PC-3 (cell line): ENCODE measurements at regions not wholly inside any gene's neighbourhood (a gene's known extent, or its start where the extent isn't known, plus 50 kb on each side); places are given as distances from the start of the nearest gene placed in this dataset.

Experiments
- ATAC-seq: fragments of 200-7000 bp; cut with Tn5 transposase; 2 replicates; pipeline ENCODE4 v1.9.1; 2020; ENCODE audit warnings: mild to moderate bottlenecking, moderate library complexity
- BruUV-seq: library from RNA; stranded (reverse); fragments of 400-500 nt; replicated peaks from 2 replicates; lab custom pipeline; 2021; lab: Mats Ljungman, UMichigan
- CTCF ChIA-PET: fragments of 300-600 bp; sonication (Branson Sonifier 250); formaldehyde crosslinking; loops from one replicate; lab custom pipeline; 2022; ENCODE audit warnings: antibody characterized with exemption; lab: Charles Lee
- POLR2A ChIA-PET: fragments of 300-600 bp; sonication (Branson Sonifier 250); formaldehyde crosslinking; loops from one replicate; lab custom pipeline; 2022; ENCODE audit warnings: antibody characterized with exemption; ENCODE audit not compliant: unreplicated experiment; lab: Charles Lee
- DNase-seq: peaks from one replicate; pipeline ENCODE4 v3.0.0-alpha.2; 2015
- H2AFZ ChIP-seq: fragments of 300-600 bp; sonication (generic); 2 replicates; pipeline ENCODE4 v1.6.0; 2016; ENCODE audit warnings: antibody characterized with exemption, low read length
- H3F3A ChIP-seq: fragments of 300-600 bp; sonication (generic); one replicate; pipeline ENCODE4 v1.6.0; 2017; ENCODE audit warnings: antibody characterized with exemption, low read length, control low read depth, mild to moderate bottlenecking; ENCODE audit not compliant: unreplicated experiment
- H3K27ac ChIP-seq: fragments of 300-600 bp; sonication (generic); 2 replicates; pipeline ENCODE4 v1.5.1; 2016; ENCODE audit warnings: mild to moderate bottlenecking, low read length
- H3K27me3 ChIP-seq: fragments of 300-600 bp; sonication (generic); 2 replicates; pipeline ENCODE4 v1.6.1; 2016; ENCODE audit warnings: low read length, mixed read lengths
- H3K36me3 ChIP-seq: fragments of 300-600 bp; sonication (generic); 2 replicates; pipeline ENCODE4 v1.6.1; 2016; ENCODE audit warnings: low read depth, mixed run types, low read length, mixed read lengths
- H3K4me1 ChIP-seq: fragments of 300-600 bp; sonication (generic); 2 replicates; pipeline ENCODE4 v1.5.1; 2016; ENCODE audit warnings: low read length; ENCODE audit not compliant: insufficient read depth
- H3K4me2 ChIP-seq: fragments of 300-600 bp; sonication (generic); 2 replicates; pipeline ENCODE4 v1.6.0; 2016; ENCODE audit warnings: low read length
- H3K4me3 ChIP-seq: fragments of 300-600 bp; sonication (generic); 2 replicates; pipeline ENCODE4 v1.5.1; 2016; ENCODE audit warnings: mild to moderate bottlenecking, low read length, mixed read lengths
- H3K79me2 ChIP-seq: fragments of 300-600 bp; sonication (generic); 2 replicates; pipeline ENCODE4 v1.6.1; 2017; ENCODE audit warnings: low read length, mixed read lengths
- H3K9ac ChIP-seq: fragments of 300-600 bp; sonication (generic); 2 replicates; pipeline ENCODE4 v1.6.0; 2016; ENCODE audit warnings: mild to moderate bottlenecking, low read length
- H3K9me2 ChIP-seq: fragments of 300-600 bp; sonication (generic); replicated peaks from 2 replicates; pipeline ENCODE4 v1.6.1; 2016; ENCODE audit warnings: mixed run types, low read length, mixed read lengths
- H3K9me3 ChIP-seq: fragments of 300-600 bp; sonication (generic); 2 replicates; pipeline ENCODE4 v1.6.1; 2016; ENCODE audit warnings: low read length, mixed read lengths
- H4K20me1 ChIP-seq: fragments of 300-600 bp; sonication (generic); 2 replicates; pipeline ENCODE4 v1.6.1; 2016; ENCODE audit warnings: low read length, mixed read lengths
- CTCF ChIP-seq: fragments of 300-600 bp; sonication (generic); conservative IDR thresholded peaks from 2 replicates; pipeline ENCODE4 v1.5.1; 2017; ENCODE audit warnings: antibody characterized with exemption, low read depth, mild to moderate bottlenecking, low read length
- EZH2 ChIP-seq: fragments of 300-600 bp; sonication (generic); IDR thresholded peaks from one replicate; pipeline ENCODE4 v1.6.1; 2017; ENCODE audit warnings: antibody characterized with exemption, mild to moderate bottlenecking, low read length; ENCODE audit not compliant: unreplicated experiment
- EZH2phosphoT487 ChIP-seq: fragments of 300-600 bp; sonication (generic); IDR thresholded peaks from 2 replicates; pipeline ENCODE4 v1.6.1; 2018; ENCODE audit warnings: mild to moderate bottlenecking, antibody characterized with exemption, low read length, borderline replicate concordance
- intact Hi-C: fragments of 100-400 bp; cut with micrococcal nuclease; formaldehyde crosslinking; loops from 2 replicates; pipeline ENCODE4 v1.9.0; 2023

- ChIA-PET CTCF (interaction anchor here (0.6 kb wide), 1 partner anchor 127 kb away, joined by 3 read pairs; no protein-coding TSS in a partner anchor), POLR2A (no interaction called here)
Observed at GRCh38 chr7:156074084-156074483, 261.8 kb upstream of the SHH start.

GRCh38 chr7:156073366-156074052, 261.2 kb upstream of the SHH start:
- H3K79me2 ChIP-seq: no peaks in the 10 kb centered on the region
- no peak overlapping the region for H3K4me3 ChIP-seq
- H3K9me2 ChIP-seq: no peaks in the 10 kb centered on the region
- intact Hi-C loops: no loop called here
- 0 out of 2 replicates have a peak, but pooled peaks cover 3% of the 10 kb centered on the region for H3K27me3 ChIP-seq
- no peak overlapping the region for H3K4me2 ChIP-seq
- CTCF ChIA-PET: no interaction called here
- no peak for ATAC-seq
- no peak for TF ChIP-seq EZH2
- no peak for TF ChIP-seq CTCF
- no peak for TF ChIP-seq EZH2phosphoT487
- no TSS peak for BruUV-seq
- no peak for DNase-seq
- no peak overlapping the region for H3K9ac ChIP-seq
- H3K9me3 ChIP-seq: no peaks in the 10 kb centered on the region
- POLR2A ChIA-PET: no interaction called here
- no peak overlapping the region for H3K27ac ChIP-seq
- no peaks in the 10 kb centered on the region for H4K20me1 ChIP-seq
- no peaks in the 10 kb centered on the region for H3K36me3 ChIP-seq
- no peaks in the 10 kb centered on the region for H3F3A ChIP-seq
- H3K4me1 ChIP-seq: no peaks in the 10 kb centered on the region
- H2AFZ ChIP-seq: no peak overlapping the region

More at GRCh38 chr7:156074084-156074483, 261.8 kb upstream of the SHH start:
- no peak overlapping the region for H3K4me3 ChIP-seq
- H3K4me2 ChIP-seq: no peak overlapping the region
- H3K9ac ChIP-seq: no peak overlapping the region
- TF ChIP-seq CTCF (no peak), EZH2 (no peak), EZH2phosphoT487 (no peak)
- no peak for ATAC-seq
- H3F3A ChIP-seq: no peaks in the 10 kb centered on the region
- intact Hi-C loops: no loop called here
- H3K4me1 ChIP-seq: no peaks in the 10 kb centered on the region
- no peak for DNase-seq
- H3K79me2 ChIP-seq: no peaks in the 10 kb centered on the region
- H3K36me3 ChIP-seq: no peaks in the 10 kb centered on the region
- no TSS peak for BruUV-seq
- no peaks in the 10 kb centered on the region for H3K9me3 ChIP-seq
- no peak overlapping the region for H3K27ac ChIP-seq
- H3K27me3 ChIP-seq: 0 out of 2 replicates have a peak, but pooled peaks cover 3% of the 10 kb centered on the region
- H3K9me2 ChIP-seq: no peaks in the 10 kb centered on the region
- H2AFZ ChIP-seq: no peak overlapping the region
- no peaks in the 10 kb centered on the region for H4K20me1 ChIP-seq

- BruUV-seq: no TSS peak
- Histone ChIP-seq H3K4me1 (no peaks in the 10 kb centered on the region), H3K36me3 (no peaks in the 10 kb centered on the region), H3K9me3 (no peaks in the 10 kb centered on the region), H3K79me2 (no peaks in the 10 kb centered on the region), H3K4me2 (no peak overlapping the region), H3K4me3 (no peak overlapping the region), H3K9ac (no peak overlapping the region), H3K9me2 (no peaks in the 10 kb centered on the region), H3F3A (no peaks in the 10 kb centered on the region), H2AFZ (no peak overlapping the region), H3K27ac (no peak overlapping the region), H3K27me3 (0 out of 2 replicates have a peak, but pooled peaks cover 3% of the 10 kb centered on the region), H4K20me1 (no peaks in the 10 kb centered on the region)
- intact Hi-C loops: no loop called here
- ATAC-seq: no peak
- no peak for DNase-seq
- ChIA-PET POLR2A (no interaction called here), CTCF (no interaction called here)
- TF ChIP-seq CTCF (no peak), EZH2 (no peak), EZH2phosphoT487 (no peak)
Observed at GRCh38 chr7:156071612-156072011, 259.3 kb upstream of the SHH start.
